OCI-LY7 (cell line): ENCODE measurements at regions not wholly inside any gene's neighbourhood (a gene's known extent, or its start where the extent isn't known, plus 50 kb on each side); places are given as distances from the start of the nearest gene placed in this dataset.

Experiments
- BruUV-seq: library from RNA; stranded (reverse); fragments of 400-500 nt; replicated peaks from 2 replicates; lab custom pipeline; 2021; lab: Mats Ljungman, UMichigan
- CTCF ChIA-PET: fragments of 300-600 bp; sonication (Branson Sonifier 250); formaldehyde crosslinking; loops from one replicate; lab custom pipeline; 2022; ENCODE audit warnings: antibody characterized with exemption; ENCODE audit not compliant: unreplicated experiment; lab: Charles Lee
- POLR2A ChIA-PET: fragments of 300-600 bp; sonication (Branson Sonifier 250); formaldehyde crosslinking; loops from one replicate; lab custom pipeline; 2022; ENCODE audit warnings: antibody characterized with exemption; lab: Charles Lee
- DNase-seq: peaks from one replicate; pipeline ENCODE4 v3.0.0-alpha.2; 2015; ENCODE audit warnings: low spot score
- H2AFZ ChIP-seq: fragments of 200-600 bp; sonication (generic), shearing (Covaris generic); 2 replicates; pipeline ENCODE4 v1.6.1; 2014; ENCODE audit warnings: mild to moderate bottlenecking, antibody characterized with exemption, low read length, moderate library complexity
- H3K27ac ChIP-seq: fragments of 200-600 bp; sonication (generic); 2 replicates; pipeline ENCODE4 v1.5.1; 2014; ENCODE audit warnings: mixed run types, low read depth, mild to moderate bottlenecking, moderate library complexity, low read length, inconsistent platforms; ENCODE audit not compliant: poor library complexity, severe bottlenecking
- H3K36me3 ChIP-seq: fragments of 200-600 bp; sonication (generic); 2 replicates; pipeline ENCODE4 v1.6.1; 2014; ENCODE audit warnings: mild to moderate bottlenecking, antibody characterized with exemption, low read length, moderate library complexity, mixed read lengths; ENCODE audit not compliant: insufficient read depth
- H3K4me1 ChIP-seq: fragments of 200-600 bp; sonication (generic); 2 replicates; pipeline ENCODE4 v1.5.1; 2014; ENCODE audit warnings: mild to moderate bottlenecking, low read length; ENCODE audit not compliant: insufficient read depth, poor library complexity, severe bottlenecking
- H3K4me2 ChIP-seq: fragments of 200-600 bp; sonication (generic); 2 replicates; pipeline ENCODE4 v1.6.1; 2014; ENCODE audit warnings: mild to moderate bottlenecking, low read length
- H3K4me3 ChIP-seq: fragments of 200-600 bp; sonication (generic); 2 replicates; pipeline ENCODE4 v1.5.1; 2014; ENCODE audit warnings: mild to moderate bottlenecking, low read depth, low read length; ENCODE audit not compliant: poor library complexity, severe bottlenecking
- H3K79me2 ChIP-seq: fragments of 200-600 bp; sonication (generic); 2 replicates; pipeline ENCODE4 v1.6.1; 2016; ENCODE audit warnings: low read depth, mild to moderate bottlenecking, low read length, moderate library complexity, mixed read lengths; ENCODE audit not compliant: insufficient read depth
- H3K9me2 ChIP-seq: fragments of 200-600 bp; sonication (generic); 2 replicates; pipeline ENCODE4 v1.6.1; 2016; ENCODE audit warnings: mild to moderate bottlenecking, low read length, mixed read lengths; ENCODE audit not compliant: insufficient read depth
- H3K9me3 ChIP-seq: fragments of 200-600 bp; sonication (generic); 2 replicates; pipeline ENCODE4 v1.6.1; 2014; ENCODE audit warnings: mild to moderate bottlenecking, mixed run types, low read length, mixed read lengths
- H4K20me1 ChIP-seq: fragments of 200-600 bp; sonication (generic); 2 replicates; pipeline ENCODE4 v1.6.1; 2014; ENCODE audit warnings: mild to moderate bottlenecking, antibody characterized with exemption, low read length, moderate library complexity, mixed read lengths; ENCODE audit not compliant: insufficient read depth
- CTCF ChIP-seq: fragments of 200-600 bp; sonication (generic); conservative IDR thresholded peaks from 2 replicates; pipeline ENCODE4 v1.5.1; 2014; ENCODE audit warnings: mild to moderate bottlenecking, antibody characterized with exemption, low read length, moderate library complexity, mixed read lengths
- EZH2phosphoT487 ChIP-seq: fragments of 200-600 bp; sonication (generic); IDR thresholded peaks from 2 replicates; pipeline ENCODE4 v1.6.1; 2018; ENCODE audit warnings: low read depth, borderline replicate concordance, mild to moderate bottlenecking, mixed run types, antibody characterized with exemption, low read length, moderate library complexity, mixed read lengths
- intact Hi-C: fragments of 100-400 bp; cut with micrococcal nuclease; formaldehyde crosslinking; loops from one replicate; pipeline ENCODE4 v1.10.0; 2022; ENCODE audit not compliant: unreplicated experiment

- BruUV-seq: no TSS peak
- CTCF ChIA-PET: no interaction called here
- DNase-seq: no peak
- Histone ChIP-seq H3K79me2 (no peaks in the 10 kb centered on the region), H3K4me1 (no peaks in the 10 kb centered on the region), H3K9me3 (no peaks in the 10 kb centered on the region), H3K27ac (no peak overlapping the region), H3K4me3 (no peak overlapping the region), H4K20me1 (no peaks in the 10 kb centered on the region), H3K36me3 (no peaks in the 10 kb centered on the region), H3K9me2 (no peaks in the 10 kb centered on the region), H2AFZ (no peak overlapping the region), H3K4me2 (no peak overlapping the region)
- TF ChIP-seq CTCF (no peak), EZH2phosphoT487 (no peak)
- POLR2A ChIA-PET: no interaction called here
- intact Hi-C loops: no loop called here
Measured at GRCh38 chr5:61854531-61854930, 451.5 kb upstream of the KIF2A start.

- Histone ChIP-seq H3K4me1 (no peaks in the 10 kb centered on the region), H3K4me3 (no peak overlapping the region), H3K4me2 (no peak overlapping the region), H3K36me3 (no peaks in the 10 kb centered on the region), H2AFZ (no peak overlapping the region), H4K20me1 (no peaks in the 10 kb centered on the region), H3K9me3 (no peaks in the 10 kb centered on the region), H3K79me2 (no peaks in the 10 kb centered on the region), H3K9me2 (no peaks in the 10 kb centered on the region), H3K27ac (no peak overlapping the region)
- CTCF ChIA-PET: no interaction called here
- POLR2A ChIA-PET: no interaction called here
- no TSS peak for BruUV-seq
- DNase-seq: no peak
- intact Hi-C loops: no loop called here
- TF ChIP-seq CTCF (no peak), EZH2phosphoT487 (no peak)
Measured at GRCh38 chr5:61860978-61861377, 445.0 kb upstream of the KIF2A start.

GRCh38 chr5:61866930-61867329 lies 439.1 kb upstream of the KIF2A start:
- BruUV-seq: no TSS peak
- Histone ChIP-seq H2AFZ (no peak overlapping the region), H3K9me2 (no peaks in the 10 kb centered on the region)

More at GRCh38 chr5:61866930-61867329, 439.1 kb upstream of the KIF2A start:
- Histone ChIP-seq H3K9me3 (no peaks in the 10 kb centered on the region), H3K4me2 (no peak overlapping the region), H3K27ac (no peak overlapping the region), H3K36me3 (no peaks in the 10 kb centered on the region), H3K4me1 (no peaks in the 10 kb centered on the region), H3K4me3 (no peak overlapping the region), H4K20me1 (no peaks in the 10 kb centered on the region), H3K79me2 (no peaks in the 10 kb centered on the region)
- no peak for DNase-seq
- ChIA-PET CTCF (no interaction called here), POLR2A (no interaction called here)
- intact Hi-C loops: no loop called here
- TF ChIP-seq CTCF (no peak), EZH2phosphoT487 (no peak)
